ENCODE measurements at regions not wholly inside any gene's neighbourhood (a gene's known extent, or its start where the extent isn't known, plus 50 kb on each side); places are given as distances from the start of the nearest gene placed in this dataset.
A peak's percentile ranks its signal among the peaks of the same experiment; 100 is the strongest.

- no peak for DNase-seq
- intact Hi-C loops (cut with DNase I), result no loop called here
Observed at GRCh38 chr5:114969482-114969881, 200.2 kb downstream of the TRIM36 start.

- intact Hi-C loops (cut with DNase I), result no loop called here
- DNase-seq, result peak in 5 of 10 donors; percentile 17 to 72 (median 50)
Observed at GRCh38 chr5:114957384-114957783, 212.3 kb downstream of the TRIM36 start.

GRCh38 chr5:114953565-114953964 is 216.1 kb downstream of the TRIM36 start:
- intact Hi-C loops (cut with DNase I), result no loop called here

DNA sequence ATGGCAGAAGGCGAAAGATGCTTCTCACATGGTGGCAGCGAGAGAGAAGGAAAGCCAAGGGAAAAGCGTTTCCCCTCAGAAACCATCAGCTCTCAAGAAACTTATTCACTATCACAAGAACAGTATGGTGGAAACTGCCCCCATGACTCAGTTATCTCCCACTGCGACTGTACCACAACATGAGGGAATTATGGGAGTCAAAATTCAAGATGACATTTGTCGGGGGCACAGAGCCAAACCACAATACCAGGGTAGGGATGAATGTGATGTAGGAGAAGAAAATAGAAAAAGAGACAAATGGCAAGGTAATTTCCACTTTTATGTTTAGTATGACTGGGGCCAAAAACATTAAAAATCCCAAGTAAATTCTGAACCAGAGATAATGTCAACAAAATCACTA is 216.8 kb downstream of the TRIM36 start:
- DNase-seq, result no peak
- intact Hi-C loops (cut with DNase I), result no loop called here

More at GRCh38 chr5:114953565-114953964, 216.1 kb downstream of the TRIM36 start:
- DNase-seq, result no peak

GRCh38 chr5:114949756-114950155 is 220.0 kb downstream of the TRIM36 start:
- intact Hi-C loops (cut with DNase I), result no loop called here
- DNase-seq, result no peak

DNA sequence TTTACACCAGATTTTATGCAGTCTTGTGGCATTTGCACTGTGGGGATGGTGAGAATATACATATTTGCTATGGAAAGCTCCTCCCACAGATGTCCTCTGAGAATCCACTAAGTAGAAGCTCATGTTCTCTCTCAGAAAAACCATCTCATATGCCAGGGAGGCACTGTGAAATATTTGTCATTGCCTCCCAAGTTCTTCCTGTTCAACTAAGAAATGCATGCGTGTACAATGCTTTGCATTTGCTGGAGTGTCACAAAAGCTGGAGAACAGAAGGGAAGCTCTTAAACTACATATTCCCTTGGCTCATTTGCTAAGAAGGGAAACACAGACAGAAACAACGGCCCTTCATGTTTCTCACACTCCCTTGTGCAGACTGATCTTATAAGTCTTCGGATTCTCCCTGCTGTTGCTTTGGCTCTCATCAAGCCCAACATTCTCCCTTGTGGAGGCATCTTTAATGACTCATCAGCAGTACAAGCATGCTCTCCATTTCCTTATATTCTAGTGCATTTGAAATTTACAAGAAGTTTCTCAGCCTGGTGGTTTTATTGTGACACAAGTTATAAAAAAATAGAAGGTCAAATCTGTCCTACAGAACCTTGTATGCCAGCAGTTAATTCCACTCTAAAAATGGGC is 220.6 kb downstream of the TRIM36 start:
- intact Hi-C loops (cut with DNase I), result no loop called here
- DNase-seq, result no peak

GRCh38 chr5:114948363-114948762 is 221.3 kb downstream of the TRIM36 start:
- intact Hi-C loops (cut with DNase I), result no loop called here
- no peak for DNase-seq

DNA sequence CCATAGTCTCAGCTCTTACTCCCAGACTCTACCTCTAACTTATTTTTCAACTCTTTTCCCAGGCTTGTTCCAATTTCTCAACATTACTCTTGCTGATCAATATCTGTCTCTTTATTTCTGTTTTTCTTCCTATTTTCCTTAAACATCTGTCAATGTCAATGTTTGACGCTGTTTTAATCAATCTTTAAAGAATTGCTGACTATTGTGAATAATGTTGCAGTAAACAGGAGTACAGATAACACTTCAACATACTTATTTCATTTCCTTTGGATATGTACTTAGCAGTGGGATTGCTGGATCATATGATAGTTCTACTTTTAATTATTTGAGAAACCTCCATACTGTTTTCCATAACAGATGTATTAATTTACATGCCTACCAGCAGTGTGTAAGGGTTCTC is 229.0 kb downstream of the TRIM36 start:
- no peak for DNase-seq
- intact Hi-C loops (cut with DNase I), result no loop called here

- DNase-seq, result no peak
- intact Hi-C loops (cut with DNase I), result no loop called here
Observed at GRCh38 chr5:114935490-114935889, 234.2 kb downstream of the TRIM36 start.

GRCh38 chr5:114928644-114929462 is 240.9 kb downstream of the TRIM36 start:
- DNase-seq, result peak in 2 of 10 donors; percentile 62 to 66
- intact Hi-C loops (cut with DNase I), result no loop called here

DNA sequence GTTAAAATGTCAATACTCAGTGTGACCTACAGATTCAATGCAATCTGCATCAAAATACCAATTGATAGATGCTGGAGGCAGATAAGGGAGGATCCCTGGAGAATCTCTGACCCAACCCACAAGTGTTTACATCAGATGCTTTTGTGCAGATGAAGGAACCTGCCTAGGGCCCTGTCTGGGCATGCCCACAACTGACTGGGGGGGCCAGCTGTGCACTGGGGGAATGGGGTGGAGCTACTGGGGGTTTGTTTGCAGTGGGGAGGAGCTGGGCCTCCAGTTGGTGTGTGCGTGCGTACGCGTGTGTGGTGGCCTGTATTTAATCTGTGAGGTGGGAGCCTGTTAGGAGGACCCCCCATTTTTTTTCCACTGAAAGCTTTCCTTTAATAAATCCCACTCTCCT is 244.9 kb downstream of the TRIM36 start:
- peak in 1 of 10 donors; percentile 16 for DNase-seq
- intact Hi-C loops (cut with DNase I), result no loop called here

- DNase-seq, result no peak
- intact Hi-C loops (cut with DNase I), result no loop called here
Observed at GRCh38 chr5:114912189-114912920, 257.4 kb downstream of the TRIM36 start.

DNA sequence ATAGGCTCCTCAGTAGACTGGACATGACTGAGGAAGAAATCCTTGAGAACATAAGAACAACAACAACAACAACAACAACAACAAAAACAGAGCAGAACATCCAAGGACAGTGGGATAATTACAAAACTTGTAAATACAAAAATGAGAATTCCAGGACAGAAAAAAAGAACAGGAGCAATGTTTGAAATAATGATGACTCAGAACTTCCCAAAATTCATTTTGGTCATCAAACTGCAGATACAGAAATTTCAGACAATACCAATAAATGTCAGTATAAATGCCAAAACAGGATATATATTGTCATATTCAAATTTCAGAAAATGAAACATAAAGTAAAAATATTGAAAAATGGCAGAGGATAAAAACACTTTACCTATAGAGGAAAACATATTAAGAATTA is 259.0 kb downstream of the TRIM36 start:
- no peak for DNase-seq
- intact Hi-C loops (cut with DNase I), result no loop called here

DNA sequence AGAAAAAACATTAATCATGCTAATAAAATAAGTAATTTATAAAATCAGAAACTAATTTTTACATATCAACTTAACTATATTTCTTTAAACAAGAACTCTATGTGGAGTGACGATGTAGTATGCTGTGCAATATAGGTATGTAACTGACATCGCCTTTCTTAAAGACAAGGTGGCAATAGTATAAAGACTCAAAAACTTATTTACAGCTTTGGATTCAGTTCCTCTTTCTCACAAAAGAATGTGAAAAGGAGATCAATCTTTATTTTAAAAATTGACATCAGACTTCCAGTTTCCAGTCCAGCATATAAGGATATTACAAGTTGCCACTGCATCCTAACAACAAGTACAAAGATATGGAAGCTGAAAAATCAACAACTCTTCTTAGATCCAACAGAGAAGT is 260.3 kb downstream of the TRIM36 start:
- intact Hi-C loops (cut with DNase I), result no loop called here
- no peak for DNase-seq

GRCh38 chr5:114903767-114904166 is 265.9 kb downstream of the TRIM36 start:
- intact Hi-C loops (cut with DNase I), result no loop called here
- DNase-seq, result no peak

- peak in 1 of 10 donors; percentile 11 for DNase-seq
- intact Hi-C loops (cut with DNase I), result no loop called here
Observed at GRCh38 chr5:114898602-114899001, 271.1 kb downstream of the TRIM36 start.

DNA sequence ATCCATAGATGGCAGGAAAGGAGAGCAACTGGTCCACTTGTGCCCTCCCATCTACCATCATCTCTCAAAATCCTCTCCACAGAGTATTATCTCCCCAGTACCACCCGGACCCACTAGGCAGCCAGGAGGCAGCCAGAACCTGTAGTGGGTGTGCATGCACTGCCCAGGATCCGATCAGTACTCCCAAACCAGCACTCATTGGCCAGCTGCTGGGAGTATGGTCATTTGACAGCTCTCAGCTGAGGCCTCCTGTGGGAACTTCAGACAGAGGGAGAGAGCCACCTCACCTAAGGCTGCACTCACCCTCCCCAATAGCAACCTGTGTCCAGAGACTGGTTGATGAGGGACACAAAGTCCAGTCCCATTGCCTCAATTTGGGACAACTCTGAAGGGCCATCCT is 286.0 kb downstream of the TRIM36 start:
- intact Hi-C loops (cut with DNase I), result no loop called here
- peak in 1 of 10 donors; percentile 67 for DNase-seq

- intact Hi-C loops (cut with DNase I), result no loop called here
- no peak for DNase-seq
Observed at GRCh38 chr5:114859438-114859735, 310.3 kb downstream of the TRIM36 start.

DNA sequence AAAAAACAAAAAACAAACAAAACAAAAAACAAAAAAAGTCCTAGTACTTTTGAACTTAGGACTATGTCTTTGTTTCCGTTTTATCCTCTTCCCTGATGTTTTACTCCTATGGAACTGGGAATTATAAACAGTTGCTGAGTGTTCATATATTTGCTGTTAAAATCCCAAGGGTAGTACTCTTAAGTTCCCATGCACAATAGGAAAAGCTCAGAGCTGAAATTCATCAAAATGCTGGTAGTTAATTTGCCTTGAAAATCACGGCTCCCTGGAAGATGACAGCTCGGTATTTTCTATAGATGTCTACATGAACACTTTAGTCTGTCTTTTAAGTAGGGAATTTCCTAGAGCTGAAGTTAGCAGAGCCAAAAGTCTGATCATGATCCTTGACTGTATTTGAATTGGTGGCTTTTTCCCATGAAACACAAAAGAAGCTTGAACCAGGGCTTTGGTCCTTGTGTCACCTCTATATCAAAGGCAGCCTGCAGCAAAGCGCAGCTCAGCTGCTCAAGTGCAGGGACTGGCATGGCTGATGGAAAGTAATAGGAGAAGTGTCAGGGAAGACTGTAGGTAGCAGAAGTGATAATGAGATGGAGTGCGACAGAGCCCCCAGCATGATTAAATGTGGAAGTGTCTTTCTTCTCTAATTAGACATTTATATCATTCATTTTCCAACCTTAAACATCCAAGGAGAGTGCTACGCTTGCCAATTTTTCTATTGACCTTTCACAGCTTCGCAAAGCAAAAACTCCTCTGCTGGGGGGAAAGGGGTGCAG is 310.9 kb downstream of the TRIM36 start:
- DNase-seq, result peak in 3 of 10 donors; percentile 17 to 77 (median 66)
- intact Hi-C loops (cut with DNase I), result no loop called here

DNA sequence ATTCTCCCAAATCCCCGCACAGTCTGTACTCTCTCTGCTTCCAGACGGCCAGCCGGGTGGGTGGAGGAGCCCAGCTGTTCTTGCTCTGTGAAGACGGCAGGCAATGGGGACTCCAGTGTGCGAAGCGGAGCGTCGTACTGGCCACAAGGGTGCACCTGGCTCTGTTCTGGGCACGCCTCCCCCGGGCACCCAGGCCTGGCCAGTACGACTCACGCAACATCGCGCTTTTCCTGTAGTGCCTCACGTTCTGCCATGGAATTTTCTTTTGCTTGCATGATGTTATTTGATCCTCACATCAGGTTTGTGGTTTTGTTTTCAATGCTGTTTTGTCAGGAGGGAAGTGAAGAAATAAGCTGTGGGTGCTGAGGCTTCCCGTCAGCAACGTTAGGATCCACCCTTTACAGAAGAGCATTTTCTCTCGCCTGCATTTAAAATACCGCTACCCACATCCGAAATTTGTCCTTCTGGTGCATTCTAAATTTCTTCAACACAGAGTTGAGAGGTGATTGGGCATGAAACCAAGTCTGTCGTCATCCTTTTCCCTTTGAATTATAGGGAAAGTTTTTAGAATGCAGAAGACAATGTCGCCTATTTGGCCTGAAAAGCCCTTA is 311.7 kb downstream of the TRIM36 start:
- intact Hi-C loops (cut with DNase I), result no loop called here
- peak in 9 of 10 donors; percentile 21 to 94 (median 64) for DNase-seq

Measured in posterior cingulate gyrus (tissue), 11 donors.